NT2/D1 (cell line): ENCODE measurements at regions not wholly inside any gene's neighbourhood (a gene's known extent, or its start where the extent isn't known, plus 50 kb on each side); places are given as distances from the start of the nearest gene placed in this dataset.

Source experiments
- DNase-seq: peaks from one replicate; pipeline ENCODE4 v3.0.0-alpha.2; 2011; ENCODE audit warnings: low read depth, low spot score
- H3K27me3 ChIP-seq: 2 replicates; pipeline ENCODE4 v1.6.0; 2011; ENCODE audit warnings: mild to moderate bottlenecking; ENCODE audit not compliant: insufficient read length, insufficient read depth
- H3K36me3 ChIP-seq: 2 replicates; pipeline ENCODE4 v1.6.1; 2011; ENCODE audit warnings: mild to moderate bottlenecking, low read length, mixed read lengths; ENCODE audit not compliant: insufficient read depth, insufficient read length
- H3K4me1 ChIP-seq: 2 replicates; pipeline ENCODE4 v1.5.1; 2011; ENCODE audit not compliant: insufficient read depth, insufficient read length
- H3K4me3 ChIP-seq: 2 replicates; pipeline ENCODE4 v1.5.1; 2011; ENCODE audit warnings: low read depth; ENCODE audit not compliant: insufficient read length
- H3K9ac ChIP-seq: 2 replicates; pipeline ENCODE4 v1.6.0; 2011; ENCODE audit warnings: low read depth; ENCODE audit not compliant: insufficient read length
- H3K9me3 ChIP-seq: 2 replicates; pipeline ENCODE4 v1.5.1; 2011; ENCODE audit warnings: mild to moderate bottlenecking, low read length; ENCODE audit not compliant: insufficient read depth
- SUZ12 ChIP-seq: IDR thresholded peaks from 2 replicates; pipeline ENCODE4 v1.6.1; 2011; ENCODE audit not compliant: insufficient read length, insufficient read depth; ENCODE audit errors: extremely low read depth
- YY1 ChIP-seq: IDR thresholded peaks from 2 replicates; pipeline ENCODE4 v1.6.1; 2011; ENCODE audit not compliant: insufficient read length, insufficient read depth
- ZNF274 ChIP-seq: IDR thresholded peaks from 2 replicates; pipeline ENCODE4 v1.6.1; 2011; ENCODE audit warnings: mild to moderate bottlenecking, low read depth, low read length

DNA sequence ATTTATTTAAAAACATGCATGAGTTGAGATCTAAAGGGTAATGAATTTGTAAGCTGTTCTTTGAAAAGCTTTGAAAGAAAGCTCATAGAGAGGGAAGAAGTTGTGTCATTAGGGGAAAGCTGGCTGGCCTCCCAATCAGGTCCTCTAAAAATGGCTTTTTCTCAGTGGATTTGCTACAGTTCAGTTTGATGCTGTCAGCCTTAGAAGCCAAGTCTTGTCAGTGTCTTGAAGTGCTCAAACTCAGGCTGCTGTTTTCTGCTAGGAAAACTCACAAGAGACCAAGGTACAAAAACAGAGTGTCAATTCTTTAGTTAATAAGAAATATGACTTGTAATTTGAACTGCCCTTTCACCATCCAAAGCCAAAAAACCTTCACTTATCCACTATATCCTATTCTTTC, 243.8 kb downstream of the OTOL1 start:
- no peaks in the 10 kb centered on the region for H3K4me1 ChIP-seq
- no peak overlapping the region for H3K9ac ChIP-seq
- no peak for DNase-seq
- TF ChIP-seq SUZ12 (no peak), ZNF274 (no peak), YY1 (no peak)
- no peak overlapping the region for H3K4me3 ChIP-seq
- no peaks in the 10 kb centered on the region for H3K9me3 ChIP-seq
- no peaks in the 10 kb centered on the region for H3K36me3 ChIP-seq
- no peaks in the 10 kb centered on the region for H3K27me3 ChIP-seq

DNA sequence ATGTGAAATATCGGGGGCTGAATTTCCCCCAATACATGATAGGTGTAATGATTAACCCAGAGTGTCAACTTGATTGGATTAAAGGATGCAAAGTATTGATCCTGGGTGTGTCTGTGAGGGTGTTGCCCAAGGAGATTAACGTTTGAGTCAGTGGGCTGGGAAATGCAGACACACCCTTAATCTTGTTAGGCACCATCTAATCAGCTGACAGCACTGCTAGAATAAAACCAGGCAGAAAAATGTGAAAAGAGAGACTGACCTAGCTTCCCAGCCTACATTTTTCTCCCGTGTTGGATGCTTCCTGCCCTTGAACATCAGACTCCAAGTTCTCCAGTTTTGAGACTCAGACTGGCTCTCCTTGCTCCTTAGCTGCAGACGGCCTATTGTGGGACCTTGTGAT, 247.8 kb downstream of the OTOL1 start:
- TF ChIP-seq YY1 (no peak), SUZ12 (no peak), ZNF274 (no peak)
- no peaks in the 10 kb centered on the region for H3K4me1 ChIP-seq

DNA sequence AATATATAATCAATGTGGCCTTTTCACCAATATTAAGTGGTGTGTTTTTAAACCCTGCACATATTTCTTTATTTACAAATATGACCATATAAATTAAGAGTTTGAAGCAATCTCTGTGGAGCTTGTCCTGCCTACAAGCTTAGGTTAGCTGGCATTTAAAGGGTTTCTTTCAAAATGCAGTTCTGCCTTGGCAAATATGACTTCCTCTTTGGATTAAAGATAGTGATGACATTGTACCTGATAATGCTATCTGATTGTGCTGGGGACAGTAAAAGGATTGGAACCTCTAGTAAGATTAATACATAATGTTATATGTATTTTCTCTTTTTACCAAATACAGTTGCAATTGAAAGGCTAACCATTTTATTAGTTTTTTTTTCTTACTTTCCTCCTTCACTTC, 249.1 kb downstream of the OTOL1 start:
- Histone ChIP-seq H3K9me3 (no peaks in the 10 kb centered on the region), H3K4me1 (no peaks in the 10 kb centered on the region), H3K36me3 (no peaks in the 10 kb centered on the region), H3K4me3 (no peak overlapping the region), H3K9ac (no peak overlapping the region), H3K27me3 (no peaks in the 10 kb centered on the region)
- no peak for DNase-seq
- no peak for TF ChIP-seq ZNF274
- no peak for TF ChIP-seq YY1
- TF ChIP-seq SUZ12, result no peak

More for the DNA sequence above, 247.8 kb downstream of the OTOL1 start:
- no peak overlapping the region for H3K4me3 ChIP-seq
- no peak overlapping the region for H3K9ac ChIP-seq
- DNase-seq, result no peak
- no peaks in the 10 kb centered on the region for H3K9me3 ChIP-seq
- H3K27me3 ChIP-seq, result no peaks in the 10 kb centered on the region
- H3K36me3 ChIP-seq, result no peaks in the 10 kb centered on the region

DNA sequence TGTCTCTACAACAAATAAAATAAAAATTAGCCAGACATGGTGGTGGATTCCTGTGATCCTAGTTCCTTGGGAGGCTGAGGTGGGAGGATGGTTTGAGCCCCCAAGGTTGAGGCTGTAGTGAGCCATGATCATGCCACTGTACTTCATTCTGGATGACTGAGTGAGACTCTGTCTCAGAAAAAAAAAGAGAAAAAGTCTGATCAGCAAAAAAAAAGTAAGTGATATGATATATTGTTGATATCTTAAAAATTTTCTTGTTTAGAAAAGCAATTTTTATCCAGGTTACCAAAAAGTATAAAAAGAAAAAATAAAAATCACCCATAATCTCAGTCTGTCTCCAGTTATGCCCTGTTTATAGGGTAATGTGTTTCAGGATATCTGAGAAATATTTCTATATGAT, 251.4 kb downstream of the OTOL1 start:
- Histone ChIP-seq H3K9ac (no peak overlapping the region), H3K4me3 (no peak overlapping the region), H3K27me3 (no peaks in the 10 kb centered on the region), H3K9me3 (no peaks in the 10 kb centered on the region), H3K4me1 (no peaks in the 10 kb centered on the region), H3K36me3 (no peaks in the 10 kb centered on the region)
- no peak for DNase-seq
- no peak for TF ChIP-seq ZNF274
- no peak for TF ChIP-seq YY1
- no peak for TF ChIP-seq SUZ12

DNA sequence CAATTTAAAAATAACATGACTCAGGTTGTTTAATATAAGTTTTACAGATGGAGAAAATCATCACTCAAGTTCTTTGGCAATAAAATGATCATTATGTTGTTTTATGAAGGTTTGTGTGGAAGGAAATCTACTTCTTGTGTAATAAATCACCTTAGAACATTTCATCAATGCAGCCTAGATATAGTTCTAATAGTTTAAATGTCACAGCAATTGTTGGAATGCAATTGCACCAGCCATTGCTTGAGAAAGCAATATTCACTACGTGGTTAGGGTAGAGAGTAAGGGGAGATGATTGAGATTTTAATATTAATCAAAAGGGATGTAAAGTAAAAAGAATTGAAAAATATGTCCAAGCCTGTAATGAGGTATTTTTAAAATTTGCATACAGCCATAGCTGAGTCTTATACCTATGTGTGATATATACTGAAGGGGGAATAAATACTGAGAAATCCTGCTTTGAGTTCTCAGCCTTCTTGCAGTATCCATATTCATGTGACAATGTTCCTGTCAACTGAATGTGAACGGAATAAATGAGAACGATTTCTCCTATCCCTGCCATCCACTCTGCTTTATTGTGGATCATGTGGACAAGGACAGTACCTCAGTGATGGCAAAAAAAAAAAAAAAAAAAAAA, 257.9 kb downstream of the OTOL1 start:
- no peak for TF ChIP-seq SUZ12
- TF ChIP-seq ZNF274, result no peak
- TF ChIP-seq YY1, result no peak
- Histone ChIP-seq H3K4me1 (no peaks in the 10 kb centered on the region), H3K36me3 (no peaks in the 10 kb centered on the region), H3K27me3 (no peaks in the 10 kb centered on the region), H3K4me3 (no peak overlapping the region), H3K9ac (no peak overlapping the region), H3K9me3 (no peaks in the 10 kb centered on the region)
- DNase-seq, result no peak

DNA sequence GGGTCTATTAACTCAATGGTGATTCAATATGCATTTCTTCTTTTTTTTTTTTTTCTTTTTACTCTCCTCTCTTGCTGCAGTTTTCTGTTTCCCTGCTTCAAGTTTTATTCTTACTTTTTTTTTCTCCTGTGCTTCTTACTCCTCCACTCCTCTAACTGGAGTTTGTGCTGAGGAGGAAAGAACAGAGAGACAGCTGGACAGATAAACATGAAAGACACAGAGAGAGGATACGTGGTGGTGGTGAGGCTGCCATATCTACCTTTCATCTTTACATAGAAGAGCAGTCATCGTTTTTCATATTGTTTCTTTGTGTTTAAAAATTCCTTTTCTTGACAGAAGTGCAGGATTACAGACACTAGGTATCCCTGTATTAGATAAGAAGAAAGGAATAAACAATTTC, 262.8 kb downstream of the OTOL1 start:
- H3K9ac ChIP-seq, result no peak overlapping the region
- H3K27me3 ChIP-seq, result no peaks in the 10 kb centered on the region
- H3K4me1 ChIP-seq, result no peaks in the 10 kb centered on the region
- no peak overlapping the region for H3K4me3 ChIP-seq
- no peaks in the 10 kb centered on the region for H3K9me3 ChIP-seq
- no peaks in the 10 kb centered on the region for H3K36me3 ChIP-seq
- TF ChIP-seq SUZ12 (no peak), YY1 (no peak)
- no peak for DNase-seq

DNA sequence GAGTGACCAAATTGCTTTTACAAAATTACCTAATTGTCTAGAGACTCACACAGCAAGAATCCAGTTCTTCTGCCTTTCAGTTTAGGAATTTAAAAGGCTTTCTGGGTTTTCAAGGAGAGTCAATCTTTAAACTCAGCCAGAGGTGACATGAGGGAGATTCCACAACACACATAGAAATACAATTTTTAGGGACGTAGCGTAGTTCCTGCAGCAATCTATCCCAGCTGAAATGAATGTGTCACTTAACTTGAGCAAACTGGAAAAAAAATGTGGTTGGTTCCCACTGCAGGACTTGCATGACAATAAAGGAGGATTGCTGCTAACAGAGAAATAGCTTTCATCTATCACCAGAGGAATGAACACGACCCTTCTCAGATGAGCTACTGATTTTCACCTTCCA, 269.7 kb downstream of the OTOL1 start:
- H3K36me3 ChIP-seq, result no peaks in the 10 kb centered on the region
- no peaks in the 10 kb centered on the region for H3K9me3 ChIP-seq
- no peak overlapping the region for H3K9ac ChIP-seq
- H3K27me3 ChIP-seq, result no peaks in the 10 kb centered on the region
- DNase-seq, result no peak
- no peak for TF ChIP-seq SUZ12
- TF ChIP-seq ZNF274, result no peak
- no peak for TF ChIP-seq YY1
- no peaks in the 10 kb centered on the region for H3K4me1 ChIP-seq
- no peak overlapping the region for H3K4me3 ChIP-seq
